ENCODE measurements at regions not wholly inside any gene's neighbourhood (a gene's known extent, or its start where the extent isn't known, plus 50 kb on each side); places are given as distances from the start of the nearest gene placed in this dataset.

DNA sequence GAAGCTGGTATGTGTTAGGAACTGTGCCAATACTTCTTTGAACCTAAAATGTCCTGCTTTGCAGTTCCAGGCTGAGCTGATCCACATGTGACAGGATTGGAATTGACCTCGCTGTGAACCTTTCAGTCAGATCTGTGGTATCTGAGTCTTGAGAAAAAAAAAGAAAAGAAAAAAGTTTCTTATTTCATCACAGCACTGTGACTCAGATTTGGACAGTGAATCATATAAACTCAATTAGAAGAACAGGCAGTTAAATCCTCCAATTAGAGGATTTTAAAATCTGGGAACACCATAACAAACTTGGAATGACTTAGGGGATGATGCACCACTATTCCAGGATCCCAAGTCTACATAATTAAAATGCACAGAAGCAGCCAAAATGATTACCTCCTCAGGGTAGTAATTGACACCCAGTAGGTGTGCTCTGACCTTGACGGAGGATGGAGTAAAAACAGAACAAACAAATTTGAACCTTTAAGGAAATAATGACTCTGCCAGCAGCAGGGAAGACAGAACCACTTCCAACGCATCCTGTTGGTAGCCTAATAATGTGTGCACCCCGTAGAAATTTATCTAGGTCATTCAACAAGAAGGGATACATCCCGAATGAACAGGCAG lies 57.8 kb upstream of the RAI14 start:
- TF ChIP-seq CTCF (conservative IDR thresholded peaks at IDR 0.05) = no peak
- Mint-ChIP-seq H3K4me1 (peaks cover 8% of the 10 kb centered on the region), H3K4me3 (no peak overlapping the region), H3K27ac (ENCODE audit: unreplicated experiment) (no peak overlapping the region), H3K9me3 (no peaks in the 10 kb centered on the region), H3K27me3 (ENCODE audit: low read depth) (no peaks in the 10 kb centered on the region), H3K36me3 (ENCODE audit: low read depth) (no peaks in the 10 kb centered on the region)
- DNase-seq (ENCODE audit: low read depth, low spot score) = no peak

- no peak for TF ChIP-seq CTCF (conservative IDR thresholded peaks at IDR 0.05)
- Mint-ChIP-seq H3K4me3 (no peak overlapping the region), H3K27ac (ENCODE audit: unreplicated experiment) (no peak overlapping the region), H3K36me3 (ENCODE audit: low read depth) (no peaks in the 10 kb centered on the region), H3K27me3 (ENCODE audit: low read depth) (no peaks in the 10 kb centered on the region), H3K4me1 (peaks cover 8% of the 10 kb centered on the region), H3K9me3 (no peaks in the 10 kb centered on the region)
- no peak for DNase-seq (ENCODE audit: low read depth, low spot score)
These were observed 56.5 kb upstream of the RAI14 start for GRCh38 chr5:34599471-34600117.

- no peak for TF ChIP-seq CTCF (conservative IDR thresholded peaks at IDR 0.05)
- no peaks in the 10 kb centered on the region for H3K9me3 Mint-ChIP-seq
- H3K36me3 Mint-ChIP-seq (ENCODE audit: low read depth) = no peaks in the 10 kb centered on the region
- DNase-seq (ENCODE audit: low read depth, low spot score) = no peak
- no peak overlapping the region for H3K27ac Mint-ChIP-seq (ENCODE audit: unreplicated experiment)
- H3K4me1 Mint-ChIP-seq = peaks cover 8% of the 10 kb centered on the region
- no peak overlapping the region for H3K4me3 Mint-ChIP-seq
- H3K27me3 Mint-ChIP-seq (ENCODE audit: low read depth) = no peaks in the 10 kb centered on the region
These were observed 56.0 kb upstream of the RAI14 start for GRCh38 chr5:34600118-34600493.

DNA sequence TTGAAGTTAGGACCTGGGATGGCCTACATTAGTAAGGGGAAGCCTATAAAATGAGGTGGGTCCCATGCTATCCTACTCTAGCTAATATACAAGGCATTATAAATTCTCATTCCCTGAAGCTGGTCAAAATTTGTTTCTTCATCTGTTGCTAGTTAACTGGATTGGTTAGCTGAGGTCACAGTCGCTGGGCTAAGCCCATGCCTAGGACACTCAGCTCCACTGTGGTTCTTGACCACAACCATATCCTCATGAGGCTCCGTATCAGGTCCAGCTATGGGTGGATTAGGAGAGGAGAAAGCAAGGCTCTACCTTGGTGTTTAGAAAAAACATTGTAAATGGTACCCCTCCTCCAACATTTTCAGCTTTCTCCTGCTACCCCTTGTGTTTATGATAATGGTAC lies 52.8 kb upstream of the RAI14 start:
- Mint-ChIP-seq H3K9me3 (no peaks in the 10 kb centered on the region), H3K27ac (ENCODE audit: unreplicated experiment) (no peak overlapping the region), H3K4me3 (no peak overlapping the region), H3K27me3 (ENCODE audit: low read depth) (no peaks in the 10 kb centered on the region), H3K4me1 (peaks cover 5% of the 10 kb centered on the region), H3K36me3 (ENCODE audit: low read depth) (no peaks in the 10 kb centered on the region)
- no peak for TF ChIP-seq CTCF (conservative IDR thresholded peaks at IDR 0.05)
- DNase-seq (ENCODE audit: low read depth, low spot score) = no peak

- Mint-ChIP-seq H3K27me3 (ENCODE audit: low read depth) (no peaks in the 10 kb centered on the region), H3K9me3 (no peaks in the 10 kb centered on the region), H3K27ac (ENCODE audit: unreplicated experiment) (no peak overlapping the region), H3K36me3 (ENCODE audit: low read depth) (no peaks in the 10 kb centered on the region), H3K4me1 (peaks cover 8% of the 10 kb centered on the region), H3K4me3 (no peak overlapping the region)
- no peak for TF ChIP-seq CTCF (conservative IDR thresholded peaks at IDR 0.05)
- DNase-seq (ENCODE audit: low read depth, low spot score) = no peak
These were observed 51.9 kb upstream of the RAI14 start for GRCh38 chr5:34604119-34604675.

Measured in neural crest cell (in vitro differentiated cells).